ENCODE measurements at regions not wholly inside any gene's neighbourhood (a gene's known extent, or its start where the extent isn't known, plus 50 kb on each side); places are given as distances from the start of the nearest gene placed in this dataset.

DNA sequence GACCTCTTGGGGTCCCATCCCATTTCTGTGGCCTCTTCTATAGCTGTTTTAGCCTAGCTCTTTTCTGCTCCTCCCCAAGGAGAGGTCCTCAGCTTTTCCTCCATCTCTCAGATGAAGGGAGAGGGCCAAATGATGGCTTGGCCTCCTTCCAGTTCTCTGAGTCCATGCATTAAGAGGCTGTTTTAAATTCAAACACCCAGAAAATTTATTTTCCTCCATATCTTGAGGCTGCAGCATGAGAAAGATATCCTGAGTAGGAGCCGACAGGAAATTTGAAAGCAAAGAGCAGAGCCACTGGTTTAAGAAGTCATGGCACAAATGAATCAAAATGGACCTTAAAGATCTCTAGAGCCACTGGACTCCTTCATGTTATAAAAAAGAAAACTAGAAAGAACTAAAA lies 558.8 kb downstream of the MID1IP1 start:
- no peak for DNase-seq

GRCh38 chrX:39361736-39362135 lies 560.5 kb downstream of the MID1IP1 start:
- no peak for DNase-seq

DNA sequence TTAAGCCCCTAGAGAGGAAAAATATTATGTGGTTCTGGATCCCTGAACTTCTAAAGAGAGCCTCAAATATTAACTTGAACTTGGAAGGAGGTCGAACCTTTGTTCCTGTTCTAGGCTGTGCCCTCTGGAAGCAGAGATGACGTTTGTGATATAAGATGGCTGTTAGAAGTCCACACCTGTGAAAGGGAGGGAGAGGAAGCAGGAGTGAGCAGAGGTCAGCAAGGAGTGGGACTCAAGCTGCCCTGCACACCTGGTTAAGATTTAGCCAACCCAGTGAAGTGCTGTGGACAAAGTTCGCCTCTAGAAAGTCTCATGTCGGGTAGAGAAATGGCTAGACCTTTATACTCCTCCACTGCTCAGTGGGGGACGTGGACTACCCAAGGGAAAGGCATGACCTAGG lies 566.2 kb downstream of the MID1IP1 start:
- DNase-seq = no peak

GRCh38 chrX:39372115-39372514 lies 570.9 kb downstream of the MID1IP1 start:
- DNase-seq = no peak

DNA sequence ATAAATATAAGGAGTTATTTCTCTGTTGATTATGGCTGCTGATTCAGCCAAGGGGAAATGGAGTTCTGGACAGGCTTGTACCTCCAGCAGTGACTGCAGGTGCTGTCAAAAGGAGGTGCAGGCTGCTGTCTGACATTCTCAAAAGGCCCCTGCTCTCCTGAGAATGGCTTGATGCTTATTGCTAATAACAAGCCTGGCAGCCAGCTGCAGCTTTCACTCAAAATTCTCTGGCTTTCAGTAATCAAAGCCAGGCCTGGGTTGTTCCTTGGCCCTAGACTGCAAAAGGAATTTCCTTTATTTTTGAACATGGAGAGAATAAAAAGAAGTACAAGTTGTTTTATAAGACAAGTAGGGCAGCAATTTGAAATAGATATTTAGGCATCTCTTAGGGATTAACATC lies 575.9 kb downstream of the MID1IP1 start:
- no peak for DNase-seq

DNA sequence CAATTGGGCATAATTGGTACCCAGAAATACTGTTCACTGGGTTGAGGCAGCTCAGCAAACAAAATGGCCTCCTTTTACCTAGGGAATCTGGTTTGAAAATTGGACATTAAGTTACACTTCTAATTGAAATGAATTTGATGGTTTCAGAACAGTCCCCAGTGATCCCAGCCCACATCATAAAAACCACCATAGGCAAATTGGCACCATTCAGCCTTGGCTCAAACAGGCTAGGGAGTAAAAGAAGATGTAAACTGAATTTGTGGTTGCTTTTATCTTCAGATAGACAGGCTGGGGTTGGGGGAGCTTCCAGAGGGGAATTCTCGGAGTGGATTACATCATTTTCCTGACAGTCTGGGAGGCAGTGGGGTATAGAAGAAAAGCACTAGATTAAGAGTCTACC lies 576.5 kb downstream of the MID1IP1 start:
- DNase-seq = no peak

DNA sequence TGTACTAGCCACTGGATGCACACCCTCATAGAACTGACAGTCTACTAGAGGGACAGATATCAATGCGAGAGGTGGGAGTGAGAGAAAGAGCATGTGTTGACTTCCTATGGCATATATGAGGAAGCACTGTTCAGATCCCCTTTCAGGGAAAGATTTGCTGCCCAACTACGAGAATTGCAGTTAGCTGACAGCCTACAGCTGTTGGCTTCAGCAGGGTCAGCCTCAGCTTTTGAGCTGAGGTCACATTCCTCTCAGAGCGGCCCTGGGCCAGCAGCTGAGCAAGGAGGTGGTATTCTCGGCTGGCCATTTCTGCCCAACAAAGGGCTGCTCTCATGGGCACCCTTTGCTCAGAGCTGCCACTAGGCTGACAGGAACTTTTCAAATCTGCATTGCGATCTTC lies 580.2 kb downstream of the MID1IP1 start:
- no peak for DNase-seq

- no peak for DNase-seq
Observed at GRCh38 chrX:39384996-39385395, 583.7 kb downstream of the MID1IP1 start.

DNA sequence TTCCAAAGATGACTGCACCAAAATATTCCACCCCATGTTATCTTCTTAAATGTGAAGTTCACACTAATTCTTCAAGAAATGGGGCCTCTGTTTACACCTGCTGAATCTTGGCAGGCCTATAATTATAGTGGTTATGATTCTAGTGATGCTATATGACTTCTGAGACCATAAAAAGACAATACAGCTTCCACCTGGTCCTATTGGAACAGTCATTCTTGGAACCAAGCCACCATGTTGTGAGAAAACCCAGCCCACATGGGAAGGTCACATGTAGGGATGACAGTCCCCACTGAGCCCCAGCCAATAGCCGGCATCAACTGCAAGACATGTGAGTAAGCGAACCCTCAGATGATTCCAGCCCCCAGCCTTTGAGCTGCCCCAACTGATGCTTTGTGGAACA lies 587.5 kb downstream of the MID1IP1 start:
- DNase-seq = no peak

DNA sequence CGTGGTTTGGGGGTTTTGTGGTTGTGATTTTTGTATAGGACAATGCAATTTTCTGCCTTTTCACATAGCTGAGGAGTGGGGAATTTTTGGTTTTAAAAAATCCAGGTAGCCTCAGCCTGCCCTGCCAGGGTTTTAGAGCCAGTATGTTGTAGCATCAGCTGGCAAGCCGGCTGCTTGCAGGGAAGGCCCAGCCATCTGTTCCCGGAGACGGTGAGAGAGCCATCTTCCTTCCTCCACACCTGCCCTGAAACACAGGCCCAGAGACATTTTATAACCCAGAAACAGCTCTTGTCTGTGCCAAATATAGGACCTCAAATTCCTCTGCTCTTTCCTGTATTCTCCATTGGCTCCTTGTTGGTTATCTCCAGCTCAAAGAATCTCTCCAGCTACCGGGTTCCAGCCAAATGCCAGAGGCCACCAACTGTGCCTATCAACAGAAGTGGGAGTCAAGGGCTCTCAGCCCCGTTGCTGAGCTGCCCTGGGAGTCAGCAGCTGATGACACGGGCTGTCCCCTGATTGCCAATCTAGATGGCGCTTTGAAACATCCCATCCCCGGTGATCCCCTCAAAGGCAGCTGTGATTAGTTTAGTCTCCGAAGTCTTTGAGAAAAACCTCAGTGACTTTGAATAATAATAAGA lies 595.2 kb downstream of the MID1IP1 start:
- peak; percentile 1 for DNase-seq

GRCh38 chrX:39397561-39398199 lies 596.4 kb downstream of the MID1IP1 start:
- DNase-seq = no peak

GRCh38 chrX:39398215-39398962 lies 597.1 kb downstream of the MID1IP1 start:
- DNase-seq = no peak

GRCh38 chrX:39398963-39399261 lies 597.7 kb downstream of the MID1IP1 start:
- no peak for DNase-seq

DNA sequence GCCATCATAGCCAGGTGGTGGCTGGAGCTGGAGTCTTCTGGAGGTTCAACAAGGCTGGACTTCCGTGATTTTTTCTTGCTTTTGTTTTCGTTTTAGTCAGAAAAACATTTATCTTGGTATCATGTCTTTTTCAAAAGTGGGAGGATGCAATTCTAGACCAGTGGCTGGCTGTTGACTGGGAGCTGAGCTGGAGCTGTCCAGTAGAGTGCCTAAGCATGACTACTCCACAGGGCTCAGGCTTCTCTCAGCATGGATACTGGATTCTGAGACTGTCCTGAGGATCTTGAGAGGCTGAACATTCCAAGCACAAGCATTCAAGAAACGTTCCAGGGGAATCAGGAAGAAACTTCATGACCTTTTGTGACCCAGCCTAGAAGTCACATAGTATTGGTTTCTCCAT lies 598.1 kb downstream of the MID1IP1 start:
- no peak for DNase-seq

DNA sequence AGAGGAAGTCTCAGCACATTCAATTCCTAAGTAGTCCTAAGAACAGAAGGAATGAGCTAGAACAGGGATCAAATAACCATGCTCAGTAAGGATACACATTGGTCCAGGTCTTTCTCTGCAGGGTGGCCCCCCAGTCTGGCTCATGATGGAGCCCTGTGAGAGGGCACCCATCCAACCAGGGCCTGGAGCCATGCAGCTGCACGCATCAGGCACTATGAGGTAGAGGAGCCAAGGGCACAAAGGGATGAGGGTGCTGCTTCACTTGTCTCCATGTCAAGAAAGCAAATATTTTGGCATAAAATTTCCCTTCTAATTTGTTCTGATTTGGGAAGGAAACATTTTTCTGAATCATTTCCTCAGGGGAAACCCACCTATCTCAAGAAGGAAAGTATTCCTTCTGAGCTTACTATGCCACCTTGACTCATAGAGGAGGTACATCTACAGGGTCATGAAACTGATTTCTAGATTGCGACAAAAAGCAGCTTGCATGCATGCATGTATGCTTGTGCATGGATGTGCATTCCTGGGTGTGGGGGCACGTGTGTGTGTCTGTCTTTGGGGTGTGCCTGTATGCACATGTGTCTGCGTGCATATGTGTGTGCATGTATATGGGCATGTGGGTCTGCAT lies 600.3 kb downstream of the MID1IP1 start:
- no peak for DNase-seq

GRCh38 chrX:39402158-39402557 lies 600.9 kb downstream of the MID1IP1 start:
- DNase-seq = no peak

DNA sequence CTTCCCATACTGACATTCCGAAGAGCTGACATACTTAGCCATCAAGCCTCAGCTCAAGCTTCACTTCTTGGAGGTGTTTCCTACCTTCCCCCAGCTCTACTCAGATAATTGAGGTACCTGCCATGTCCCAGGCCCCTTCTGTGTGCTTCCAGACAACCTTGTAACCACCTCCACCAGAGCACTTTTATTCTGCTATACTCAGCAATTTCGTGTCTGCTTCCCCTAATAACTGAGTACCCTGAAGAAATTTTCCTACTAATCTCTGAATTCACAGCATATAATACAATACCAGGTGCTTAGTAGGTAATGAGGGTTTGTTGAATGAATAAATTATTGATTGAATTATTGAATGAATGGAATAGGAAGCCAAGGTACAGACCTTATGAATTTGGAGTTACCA lies 605.5 kb downstream of the MID1IP1 start:
- DNase-seq = no peak

DNA sequence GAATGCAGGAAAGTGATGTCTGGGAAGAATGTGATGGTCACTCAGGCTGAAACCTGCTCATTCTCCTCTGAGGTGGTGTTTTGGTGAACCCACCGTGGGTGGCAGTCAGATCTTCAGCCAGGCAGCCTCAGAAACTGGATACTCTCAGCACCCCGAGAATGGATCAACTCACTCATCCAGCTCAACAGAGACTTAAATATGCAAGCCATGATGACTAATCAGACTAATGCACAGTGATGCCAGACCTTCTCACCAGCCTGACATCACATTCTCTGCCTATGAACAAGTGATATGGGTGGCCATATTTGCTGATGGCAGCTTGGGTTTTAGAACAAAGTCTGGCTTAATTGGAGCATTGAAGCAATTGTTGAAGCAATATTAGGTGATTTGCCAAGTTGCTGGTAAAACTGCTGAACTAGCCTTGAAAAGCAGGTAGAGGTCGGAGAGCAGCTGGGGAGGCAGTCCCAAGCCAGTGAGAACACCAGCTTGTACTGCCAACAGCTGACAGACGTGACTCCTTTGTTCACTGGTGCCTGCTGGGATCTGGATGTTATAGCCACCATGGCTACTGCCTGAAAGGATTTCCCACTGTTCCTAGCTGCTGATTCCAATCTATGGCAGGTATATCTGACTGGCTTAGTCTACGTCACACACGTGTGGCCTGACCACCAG lies 608.1 kb downstream of the MID1IP1 start:
- no peak for DNase-seq

DNA sequence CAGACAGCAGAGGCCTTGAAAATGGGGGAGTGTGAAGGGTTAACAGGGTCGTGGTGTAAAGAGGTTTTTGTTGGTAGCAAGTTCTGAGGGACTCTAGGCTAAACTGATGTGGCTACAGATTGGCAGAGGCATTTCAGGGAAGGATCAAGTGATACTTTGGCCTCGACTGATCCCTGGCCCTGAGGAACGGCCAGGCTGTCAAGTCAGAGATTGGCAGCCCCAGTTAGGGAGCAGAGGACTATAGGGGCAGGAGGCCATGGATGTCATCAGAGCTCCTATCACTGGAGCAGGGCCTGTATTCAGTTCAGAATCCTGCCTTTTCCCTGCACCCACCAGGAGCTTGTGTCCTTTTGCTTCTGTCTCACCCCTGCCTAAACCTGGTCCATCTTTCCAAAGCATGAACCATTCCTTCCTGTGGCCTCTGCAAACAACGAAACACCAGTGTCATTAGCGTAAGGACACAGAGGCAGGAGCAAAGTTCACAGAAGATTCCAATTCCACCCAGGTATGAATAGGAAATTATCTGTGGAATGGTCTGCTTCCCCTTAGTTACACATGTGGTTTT lies 613.1 kb downstream of the MID1IP1 start:
- DNase-seq = no peak

- DNase-seq = no peak
Observed at GRCh38 chrX:39416547-39417260, 615.4 kb downstream of the MID1IP1 start.

DNA sequence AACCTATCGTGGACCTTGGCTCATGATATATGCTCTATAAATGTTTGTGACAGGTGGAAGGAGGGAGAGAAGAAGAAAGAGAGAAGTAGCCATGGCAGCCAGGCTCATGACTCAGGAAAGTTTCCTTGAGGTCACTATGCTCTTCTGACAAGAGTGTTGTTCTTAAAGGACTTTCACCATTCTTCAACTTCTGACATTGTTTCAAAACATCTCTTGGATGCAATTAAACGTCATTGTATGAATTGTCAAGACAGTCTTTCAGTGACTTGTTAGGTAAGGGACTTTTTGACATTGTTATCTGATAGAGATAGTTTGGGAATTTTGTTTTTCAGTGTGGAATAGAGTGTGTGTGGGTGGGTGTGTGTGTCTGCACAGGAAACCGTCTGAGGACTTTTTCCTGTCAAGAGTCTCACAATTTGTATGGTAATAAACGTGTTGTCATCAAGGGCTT lies 617.0 kb downstream of the MID1IP1 start:
- DNase-seq = no peak

All from NCI-H187 treated with DMSO at 0.1 percent for 48 hours (cell line).